HEK293 (cell line): ENCODE measurements at regions not wholly inside any gene's neighbourhood (a gene's known extent, or its start where the extent isn't known, plus 50 kb on each side); places are given as distances from the start of the nearest gene placed in this dataset.

Source experiments
- CTCF ChIA-PET: fragments of 350-600 bp; formaldehyde crosslinking; extraction: SDS; loops from one replicate; lab custom pipeline; 2021; ENCODE audit warnings: antibody characterized with exemption; lab: Yijun Ruan, JAX
- POLR2A ChIA-PET: fragments of 300-600 bp; formaldehyde crosslinking; extraction: SDS; loops from one replicate; lab custom pipeline; 2020; ENCODE audit warnings: antibody characterized with exemption, inconsistent platforms; lab: Yijun Ruan, JAX
- H3K27ac ChIP-seq: fragments of 200-500 bp; sonication (Bioruptor generic); 2 replicates; pipeline ENCODE4 v1.5.1; 2014; ENCODE audit warnings: low read depth, low read length, control low read depth, inconsistent platforms; ENCODE audit errors: extremely low read depth
- H3K36me3 ChIP-seq, 2 experiments: fragments of 200-500 bp in 1 of 2; sonication (Bioruptor generic) in 1 of 2; 1 replicate in 1 of 2; 2 replicates in 1 of 2; pipeline ENCODE4 v1.5.1; 2014 to 2017; ENCODE audit warnings: inconsistent platforms in 2 of 2, low read length in 2 of 2; ENCODE audit not compliant: control insufficient read depth in 2 of 2, insufficient read depth in 1 of 2
- H3K4me1 ChIP-seq: fragments of 200-500 bp; sonication (Bioruptor generic); 2 replicates; pipeline ENCODE4 v1.5.1; 2014; ENCODE audit warnings: mild to moderate bottlenecking, low read length, inconsistent platforms; ENCODE audit not compliant: control insufficient read depth, insufficient read depth
- H3K4me3 ChIP-seq: 2 replicates; pipeline ENCODE4 v1.5.1; 2011; ENCODE audit warnings: low read depth, mild to moderate bottlenecking, control low read depth, low read length, moderate library complexity
- H3K9me3 ChIP-seq: fragments of 200-500 bp; sonication (Bioruptor generic); 2 replicates; pipeline ENCODE4 v1.5.1; 2014; ENCODE audit warnings: low read depth, low read length, inconsistent platforms; ENCODE audit not compliant: control insufficient read depth, insufficient read depth
- GLIS2 ChIP-seq: fragments of 450-650 bp; formaldehyde crosslinking; IDR thresholded peaks from 2 replicates; pipeline ENCODE4 v1.5.1; 2016; ENCODE audit warnings: missing biosample characterization, missing genetic modification characterization
- IKZF3 ChIP-seq: fragments of 450-650 bp; IDR thresholded peaks from 2 replicates; pipeline ENCODE4 v1.5.0; 2018; ENCODE audit warnings: missing biosample characterization, mild to moderate bottlenecking, missing genetic modification characterization, moderate library complexity
- KLF8 ChIP-seq: fragments of 450-650 bp; formaldehyde crosslinking; IDR thresholded peaks from 2 replicates; pipeline ENCODE4 v1.5.1; 2016; ENCODE audit warnings: missing biosample characterization, missing genetic modification characterization
- OVOL3 ChIP-seq: fragments of 450-650 bp; formaldehyde crosslinking; IDR thresholded peaks from 2 replicates; pipeline ENCODE4 v1.5.1; 2016; ENCODE audit warnings: missing biosample characterization, missing genetic modification characterization
- RBAK ChIP-seq: fragments of 450-650 bp; formaldehyde crosslinking; IDR thresholded peaks from 2 replicates; pipeline ENCODE4 v1.5.1; 2016; ENCODE audit warnings: missing biosample characterization, missing genetic modification characterization
- YY1 ChIP-seq: fragments of 450-650 bp; formaldehyde crosslinking; IDR thresholded peaks from 2 replicates; pipeline ENCODE4 v1.5.1; 2018; ENCODE audit warnings: missing biosample characterization, missing genetic modification characterization
- ZBTB21 ChIP-seq: fragments of 450-650 bp; formaldehyde crosslinking; IDR thresholded peaks from 2 replicates; pipeline ENCODE4 v1.5.1; 2017; ENCODE audit warnings: missing biosample characterization, missing genetic modification characterization
- ZBTB8A ChIP-seq: fragments of 450-650 bp; formaldehyde crosslinking; IDR thresholded peaks from 2 replicates; pipeline ENCODE4 v1.5.1; 2016; ENCODE audit warnings: missing biosample characterization, missing genetic modification characterization
- ZEB2 ChIP-seq: fragments of 450-650 bp; formaldehyde crosslinking; IDR thresholded peaks from 2 replicates; pipeline ENCODE4 v1.5.1; 2016; ENCODE audit warnings: missing biosample characterization, missing genetic modification characterization
- ZNF121 ChIP-seq: fragments of 450-650 bp; formaldehyde crosslinking; IDR thresholded peaks from 2 replicates; pipeline ENCODE4 v1.5.1; 2016; ENCODE audit warnings: missing biosample characterization, missing genetic modification characterization
- ZNF138 ChIP-seq: fragments of 450-650 bp; formaldehyde crosslinking; IDR thresholded peaks from 2 replicates; pipeline ENCODE4 v1.5.1; 2016; ENCODE audit warnings: missing biosample characterization, missing genetic modification characterization, borderline replicate concordance
- ZNF202 ChIP-seq: fragments of 450-650 bp; formaldehyde crosslinking; IDR thresholded peaks from 2 replicates; pipeline ENCODE4 v1.5.1; 2016; ENCODE audit warnings: missing biosample characterization, missing genetic modification characterization, borderline replicate concordance
- ZNF239 ChIP-seq: fragments of 450-650 bp; formaldehyde crosslinking; IDR thresholded peaks from 2 replicates; pipeline ENCODE4 v1.5.1; 2016; ENCODE audit warnings: missing biosample characterization, missing genetic modification characterization
- ZNF24 ChIP-seq: fragments of 450-650 bp; formaldehyde crosslinking; IDR thresholded peaks from 2 replicates; pipeline ENCODE4 v1.5.1; 2016; ENCODE audit warnings: missing biosample characterization, missing genetic modification characterization
- ZNF311 ChIP-seq: fragments of 450-650 bp; formaldehyde crosslinking; IDR thresholded peaks from 2 replicates; pipeline ENCODE4 v1.5.1; 2017; ENCODE audit warnings: missing biosample characterization, missing genetic modification characterization, borderline replicate concordance
- ZNF335 ChIP-seq: fragments of 450-650 bp; formaldehyde crosslinking; conservative IDR thresholded peaks from 2 replicates; pipeline ENCODE4 v1.5.1; 2016; ENCODE audit warnings: missing biosample characterization, missing genetic modification characterization
- ZNF341 ChIP-seq: fragments of 450-650 bp; formaldehyde crosslinking; IDR thresholded peaks from 2 replicates; pipeline ENCODE4; 2016; ENCODE audit warnings: low read depth, missing biosample characterization, missing genetic modification characterization
- ZNF350 ChIP-seq: fragments of 450-650 bp; formaldehyde crosslinking; IDR thresholded peaks from 2 replicates; pipeline ENCODE4 v1.5.0; 2017; ENCODE audit warnings: missing biosample characterization, mild to moderate bottlenecking, missing genetic modification characterization
- ZNF37A ChIP-seq: fragments of 450-650 bp; IDR thresholded peaks from 2 replicates; pipeline ENCODE4 v1.5.1; 2018; ENCODE audit warnings: missing biosample characterization, missing genetic modification characterization
- ZNF549 ChIP-seq: fragments of 450-650 bp; IDR thresholded peaks from 2 replicates; pipeline ENCODE4 v1.5.1; 2018; ENCODE audit warnings: missing biosample characterization, missing genetic modification characterization, mild to moderate bottlenecking, inconsistent platforms, moderate library complexity
- ZNF555 ChIP-seq: fragments of 450-650 bp; formaldehyde crosslinking; conservative IDR thresholded peaks from 2 replicates; pipeline ENCODE4 v1.5.1; 2017; ENCODE audit warnings: missing biosample characterization, mild to moderate bottlenecking, missing genetic modification characterization, inconsistent platforms
- ZNF560 ChIP-seq: fragments of 450-650 bp; formaldehyde crosslinking; IDR thresholded peaks from 2 replicates; pipeline ENCODE4 v1.5.1; 2017; ENCODE audit warnings: missing biosample characterization, missing genetic modification characterization, borderline replicate concordance
- ZNF610 ChIP-seq: fragments of 450-650 bp; formaldehyde crosslinking; IDR thresholded peaks from 2 replicates; pipeline ENCODE4 v1.5.1; 2016; ENCODE audit warnings: missing biosample characterization, missing genetic modification characterization, borderline replicate concordance
- ZNF707 ChIP-seq: fragments of 450-650 bp; formaldehyde crosslinking; IDR thresholded peaks from 2 replicates; pipeline ENCODE4 v1.5.1; 2016; ENCODE audit warnings: missing biosample characterization, missing genetic modification characterization
- ZNF777 ChIP-seq: fragments of 450-650 bp; formaldehyde crosslinking; IDR thresholded peaks from 2 replicates; pipeline ENCODE4 v1.5.1; 2017; ENCODE audit warnings: missing biosample characterization, missing genetic modification characterization, borderline replicate concordance
- ZNF830 ChIP-seq: fragments of 450-650 bp; IDR thresholded peaks from 2 replicates; pipeline ENCODE4 v1.5.0; 2018; ENCODE audit warnings: missing biosample characterization, missing genetic modification characterization, low read depth, mild to moderate bottlenecking, moderate library complexity
- TF ChIP-seq, protein P1 (sequence below): fragments of 450-650 bp; formaldehyde crosslinking; IDR thresholded peaks from 2 replicates; pipeline ENCODE4 v1.5.1; 2016; ENCODE audit warnings: missing biosample characterization, missing genetic modification characterization
- TF ChIP-seq, protein P2 (sequence below): fragments of 450-650 bp; IDR thresholded peaks from 2 replicates; pipeline ENCODE4 v1.5.1; 2018; ENCODE audit warnings: missing biosample characterization, missing genetic modification characterization

DNA sequence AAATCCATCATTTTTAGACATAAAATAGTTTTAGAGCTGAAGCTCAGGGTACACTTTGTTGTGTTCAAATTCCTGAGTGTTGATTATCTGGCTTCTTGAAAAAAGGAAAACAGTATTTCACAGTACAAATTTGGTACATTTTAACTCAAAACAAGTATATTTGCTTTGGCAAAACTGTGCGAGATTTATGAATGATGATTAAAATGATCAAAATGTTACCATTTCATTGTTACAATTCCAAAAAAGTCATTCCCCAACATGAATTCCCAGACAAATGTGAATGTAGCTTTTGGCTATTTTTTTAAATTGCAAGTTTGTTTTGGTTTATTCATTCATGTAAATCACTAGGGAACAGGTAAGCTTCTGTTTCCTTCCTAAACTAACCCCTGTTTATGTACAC lies 347.4 kb upstream of the DCBLD2 start:
- POLR2A ChIA-PET: no interaction called here
- TF ChIP-seq ZNF239 (tag by site-specific recombination): no peak
- no peak for TF ChIP-seq ZBTB8A (tag by site-specific recombination)
- no peak for TF ChIP-seq ZNF610 (tag by site-specific recombination)
- no peak for TF ChIP-seq ZEB2 (tag by site-specific recombination)
- TF ChIP-seq ZNF830 (tag by site-specific recombination): no peak

DNA sequence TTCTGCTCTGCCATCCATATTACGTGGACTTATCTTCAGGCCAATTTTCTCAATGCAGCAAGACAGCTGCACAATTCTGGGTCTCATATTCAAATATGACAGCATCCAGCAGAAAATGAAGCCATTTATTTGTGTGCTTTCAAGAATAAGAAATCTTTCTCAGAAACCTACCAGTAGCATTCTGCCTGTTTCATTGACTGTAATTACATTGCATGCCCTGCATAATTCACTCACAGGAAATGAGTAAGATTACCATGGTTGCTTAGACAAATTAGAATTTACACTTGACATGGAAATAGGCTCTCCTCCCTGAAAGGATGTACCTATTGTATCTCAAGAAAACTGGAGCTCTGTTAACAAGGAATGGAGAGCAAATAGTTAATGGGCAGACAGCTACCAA lies 346.6 kb upstream of the DCBLD2 start:
- Histone ChIP-seq H3K36me3 (no peaks in the 10 kb centered on the region), H3K4me3 (no peak overlapping the region)
- TF ChIP-seq ZNF555 (tag by site-specific recombination) (no peak), ZNF341 (tag by site-specific recombination) (no peak), ZBTB21 (tag by site-specific recombination) (no peak), IKZF3 (no peak), ZNF560 (tag by site-specific recombination) (no peak), RBAK (no peak), ZNF37A (tag by site-specific recombination) (no peak), ZNF549 (tag by site-specific recombination) (no peak), YY1 (tag by site-specific recombination) (no peak), ZNF311 (tag by site-specific recombination) (no peak), ZNF202 (tag by site-specific recombination) (no peak), ZNF138 (tag by site-specific recombination) (no peak)
- TF ChIP-seq, protein P1, sequence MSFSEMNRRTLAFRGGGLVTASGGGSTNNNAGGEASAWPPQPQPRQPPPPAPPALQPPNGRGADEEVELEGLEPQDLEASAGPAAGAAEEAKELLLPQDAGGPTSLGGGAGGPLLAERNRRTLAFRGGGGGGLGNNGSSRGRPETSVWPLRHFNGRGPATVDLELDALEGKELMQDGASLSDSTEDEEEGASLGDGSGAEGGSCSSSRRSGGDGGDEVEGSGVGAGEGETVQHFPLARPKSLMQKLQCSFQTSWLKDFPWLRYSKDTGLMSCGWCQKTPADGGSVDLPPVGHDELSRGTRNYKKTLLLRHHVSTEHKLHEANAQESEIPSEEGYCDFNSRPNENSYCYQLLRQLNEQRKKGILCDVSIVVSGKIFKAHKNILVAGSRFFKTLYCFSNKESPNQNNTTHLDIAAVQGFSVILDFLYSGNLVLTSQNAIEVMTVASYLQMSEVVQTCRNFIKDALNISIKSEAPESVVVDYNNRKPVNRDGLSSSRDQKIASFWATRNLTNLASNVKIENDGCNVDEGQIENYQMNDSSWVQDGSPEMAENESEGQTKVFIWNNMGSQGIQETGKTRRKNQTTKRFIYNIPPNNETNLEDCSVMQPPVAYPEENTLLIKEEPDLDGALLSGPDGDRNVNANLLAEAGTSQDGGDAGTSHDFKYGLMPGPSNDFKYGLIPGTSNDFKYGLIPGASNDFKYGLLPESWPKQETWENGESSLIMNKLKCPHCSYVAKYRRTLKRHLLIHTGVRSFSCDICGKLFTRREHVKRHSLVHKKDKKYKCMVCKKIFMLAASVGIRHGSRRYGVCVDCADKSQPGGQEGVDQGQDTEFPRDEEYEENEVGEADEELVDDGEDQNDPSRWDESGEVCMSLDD (tag by site-specific recombination): no peak
- TF ChIP-seq, all 188 proteins: peak for 0
- Histone ChIP-seq H3K27ac (no peak overlapping the region), H3K9me3 (no peaks in the 10 kb centered on the region), H3K4me1 (0 out of 2 replicates have a peak, but pooled peaks cover 2% of the 10 kb centered on the region)
- POLR2A ChIA-PET: no interaction called here
- CTCF ChIA-PET: no interaction called here

More for the DNA sequence above, 347.4 kb upstream of the DCBLD2 start:
- no peaks in the 10 kb centered on the region for H3K36me3 ChIP-seq
- no peak overlapping the region for H3K4me3 ChIP-seq
- H3K27ac ChIP-seq: no peak overlapping the region
- 0 out of 2 replicates have a peak, but pooled peaks cover 2% of the 10 kb centered on the region for H3K4me1 ChIP-seq
- no peaks in the 10 kb centered on the region for H3K9me3 ChIP-seq
- CTCF ChIA-PET: no interaction called here

DNA sequence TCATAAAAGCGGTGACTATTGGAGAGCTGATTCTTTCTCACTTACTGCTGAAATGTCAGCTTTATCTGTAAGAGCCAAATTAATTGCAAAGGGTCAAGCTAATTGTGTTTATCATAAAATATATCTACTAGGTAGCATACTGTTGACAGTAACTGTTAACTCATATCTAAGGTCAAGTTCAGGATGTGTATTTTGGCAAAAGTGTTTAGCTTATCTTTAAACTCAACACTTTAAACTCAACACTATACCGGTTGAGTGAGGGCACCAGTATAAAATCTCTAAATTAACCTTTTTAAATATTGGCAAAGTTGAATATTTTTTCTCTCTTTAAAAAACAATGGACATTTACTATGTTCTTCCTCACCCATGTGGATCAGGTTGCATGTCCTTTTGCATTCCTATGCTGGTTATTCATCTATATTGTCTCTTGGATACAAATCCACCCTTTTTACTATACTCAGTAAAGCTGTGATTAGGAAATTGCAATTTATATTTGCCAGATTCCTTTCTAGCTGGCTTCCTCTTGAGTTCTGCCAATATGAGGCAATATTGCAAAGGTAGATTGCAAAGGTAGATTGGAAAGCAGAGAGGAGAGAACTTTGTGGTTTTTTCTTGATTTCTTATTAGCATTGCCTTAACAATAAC lies 344.6 kb upstream of the DCBLD2 start:
- ChIA-PET POLR2A (no interaction called here), CTCF (no interaction called here)
- Histone ChIP-seq H3K4me1 (0 out of 2 replicates have a peak, but pooled peaks cover 2% of the 10 kb centered on the region), H3K27ac (no peak overlapping the region), H3K9me3 (no peaks in the 10 kb centered on the region), H3K36me3 (no peaks in the 10 kb centered on the region), H3K4me3 (no peak overlapping the region)
- TF ChIP-seq KLF8 (tag by site-specific recombination) (no peak), ZNF707 (tag by site-specific recombination) (no peak), ZNF335 (tag by site-specific recombination) (no peak), ZNF350 (tag by site-specific recombination) (no peak), ZNF24 (tag by site-specific recombination) (no peak), GLIS2 (no peak), ZNF121 (tag by site-specific recombination) (no peak), OVOL3 (no peak), ZNF777 (tag by site-specific recombination) (no peak)
- TF ChIP-seq, protein P2, sequence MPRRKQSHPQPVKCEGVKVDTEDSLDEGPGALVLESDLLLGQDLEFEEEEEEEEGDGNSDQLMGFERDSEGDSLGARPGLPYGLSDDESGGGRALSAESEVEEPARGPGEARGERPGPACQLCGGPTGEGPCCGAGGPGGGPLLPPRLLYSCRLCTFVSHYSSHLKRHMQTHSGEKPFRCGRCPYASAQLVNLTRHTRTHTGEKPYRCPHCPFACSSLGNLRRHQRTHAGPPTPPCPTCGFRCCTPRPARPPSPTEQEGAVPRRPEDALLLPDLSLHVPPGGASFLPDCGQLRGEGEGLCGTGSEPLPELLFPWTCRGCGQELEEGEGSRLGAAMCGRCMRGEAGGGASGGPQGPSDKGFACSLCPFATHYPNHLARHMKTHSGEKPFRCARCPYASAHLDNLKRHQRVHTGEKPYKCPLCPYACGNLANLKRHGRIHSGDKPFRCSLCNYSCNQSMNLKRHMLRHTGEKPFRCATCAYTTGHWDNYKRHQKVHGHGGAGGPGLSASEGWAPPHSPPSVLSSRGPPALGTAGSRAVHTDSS (tag by site-specific recombination): no peak
